WTC11 (cell line): ENCODE measurements at regions not wholly inside any gene's neighbourhood (a gene's known extent, or its start where the extent isn't known, plus 50 kb on each side); places are given as distances from the start of the nearest gene placed in this dataset.

Source experiments
- ATAC-seq: fragments of 200-7000 bp; cut with Tn5 transposase; 2 replicates; pipeline ENCODE4 v1.10.0; 2021; ENCODE audit warnings: mild to moderate bottlenecking, moderate library complexity
- CTCF ChIA-PET: fragments of 300-600 bp; sonication (Branson Sonifier 250); formaldehyde crosslinking; loops from one replicate; lab custom pipeline; 2021; ENCODE audit warnings: antibody characterized with exemption; lab: Charles Lee
- POLR2A ChIA-PET: fragments of 350-600 bp; sonication (Branson Sonifier 250); formaldehyde crosslinking; loops from one replicate; lab custom pipeline; 2021; ENCODE audit warnings: antibody characterized with exemption; lab: Charles Lee
- DNase-seq: peaks from one replicate; pipeline ENCODE4 v3.0.0; 2021; ENCODE audit warnings: low spot score
- H3K27ac Mint-ChIP-seq: 2 replicates; pipeline ENCODE4 v1.8.0; 2021; ENCODE audit warnings: mixed read lengths
- H3K27me3 Mint-ChIP-seq: 2 replicates; pipeline ENCODE4 v1.8.0; 2021; ENCODE audit warnings: low read depth, mild to moderate bottlenecking, moderate library complexity, mixed read lengths
- H3K36me3 Mint-ChIP-seq: 2 replicates; pipeline ENCODE4 v1.8.0; 2021; ENCODE audit warnings: mixed read lengths
- H3K4me1 Mint-ChIP-seq: 2 replicates; pipeline ENCODE4 v1.8.0; 2022; ENCODE audit warnings: mixed read lengths
- H3K4me3 Mint-ChIP-seq: 2 replicates; pipeline ENCODE4 v1.8.0; 2021; ENCODE audit warnings: mild to moderate bottlenecking, moderate library complexity, mixed read lengths
- H3K9me3 Mint-ChIP-seq: 2 replicates; pipeline ENCODE4 v1.8.0; 2021; ENCODE audit warnings: mixed read lengths
- ESRRA ChIP-seq: sonication (generic); formaldehyde crosslinking; IDR thresholded peaks from 2 replicates; pipeline ENCODE4 v1.8.1; 2022; ENCODE audit warnings: mild to moderate bottlenecking, missing genetic modification reagents, borderline replicate concordance
- GTF2I ChIP-seq: fragments of 250-450 bp; sonication (Bioruptor Pico); conservative IDR thresholded peaks from 2 replicates; pipeline ENCODE4 v1.4.0; 2021; ENCODE audit warnings: mild to moderate bottlenecking
- MYBL2 ChIP-seq: sonication (generic); formaldehyde crosslinking; IDR thresholded peaks from 2 replicates; pipeline ENCODE4 v1.8.1; 2023; ENCODE audit warnings: mild to moderate bottlenecking, moderate library complexity, missing genetic modification reagents
- ZNF121 ChIP-seq: sonication (generic); formaldehyde crosslinking; IDR thresholded peaks from 2 replicates; pipeline ENCODE4 v1.8.0; 2023; ENCODE audit warnings: missing genetic modification reagents
- ZNF219 ChIP-seq: sonication (generic); formaldehyde crosslinking; IDR thresholded peaks from 2 replicates; pipeline ENCODE4 v1.8.0; 2023; ENCODE audit warnings: missing genetic modification reagents, mild to moderate bottlenecking, borderline replicate concordance
- ZNF671 ChIP-seq: fragments of 250-450 bp; sonication (Bioruptor Pico); IDR thresholded peaks from 2 replicates; pipeline ENCODE4 v1.8.0; 2021; ENCODE audit warnings: mild to moderate bottlenecking
- TF ChIP-seq, protein P1 (sequence below): sonication (generic); formaldehyde crosslinking; IDR thresholded peaks from 2 replicates; pipeline ENCODE4 v1.8.1; 2022; ENCODE audit warnings: low read depth, missing genetic modification reagents, borderline replicate concordance
- TF ChIP-seq, protein P2 (sequence below): sonication (generic); formaldehyde crosslinking; IDR thresholded peaks from 2 replicates; pipeline ENCODE4 v1.8.0; 2022; ENCODE audit warnings: mild to moderate bottlenecking, missing genetic modification reagents
- TF ChIP-seq, protein P3 (sequence below): fragments of 200-600 bp; IDR thresholded peaks from 2 replicates; pipeline ENCODE4 v1.8.0; 2022; ENCODE audit warnings: antibody characterized with exemption
- TF ChIP-seq, protein P4 (sequence below): fragments of 250-450 bp; sonication (Bioruptor Pico); IDR thresholded peaks from 2 replicates; pipeline ENCODE4 v1.9.0; 2021; ENCODE audit warnings: mild to moderate bottlenecking
- TF ChIP-seq, protein P5 (sequence below): sonication (generic); formaldehyde crosslinking; IDR thresholded peaks from 2 replicates; pipeline ENCODE4 v1.8.1; 2023; ENCODE audit warnings: mild to moderate bottlenecking, missing genetic modification reagents
- TF ChIP-seq, protein P6 (sequence below): sonication (generic); formaldehyde crosslinking; conservative IDR thresholded peaks from 2 replicates; pipeline ENCODE4 v1.8.1; 2023; ENCODE audit warnings: mild to moderate bottlenecking, low read depth, missing genetic modification reagents, moderate library complexity

DNA sequence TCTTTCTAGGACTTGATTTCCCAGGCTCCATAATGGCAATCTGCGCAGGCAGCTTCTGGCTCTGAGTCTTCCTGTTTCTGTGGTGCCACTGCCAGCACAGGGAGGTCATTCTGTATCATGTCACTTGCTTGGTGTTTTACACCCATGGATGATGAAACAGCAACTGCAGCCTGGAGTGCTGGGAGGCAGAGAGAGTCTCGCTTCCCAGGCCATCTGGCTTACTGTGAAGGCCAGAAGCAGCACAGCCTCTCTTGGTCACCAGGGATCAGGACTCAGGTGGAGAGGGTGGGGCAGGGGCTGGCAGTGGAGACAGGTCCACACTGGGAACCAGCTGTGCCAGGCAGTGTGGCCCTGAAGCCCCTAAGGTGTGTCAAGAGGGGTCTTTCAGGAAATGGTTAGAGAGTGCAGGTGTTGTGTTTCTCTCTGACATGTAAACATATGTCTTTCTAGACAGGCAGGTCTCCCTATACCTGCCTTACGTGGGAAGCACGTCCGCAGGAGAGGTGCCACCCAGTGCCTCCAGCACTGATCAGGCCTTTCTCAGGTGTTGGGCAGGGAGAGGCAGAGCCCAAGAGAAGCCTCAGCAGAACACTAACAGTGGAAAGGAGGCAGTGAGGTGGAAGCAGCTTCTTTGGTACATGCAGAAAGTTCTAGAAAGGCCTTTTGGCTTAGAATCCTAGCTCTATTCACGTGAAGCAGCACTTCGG lies 71.4 kb downstream of the INSIG1 start:
- CTCF ChIA-PET = interaction anchor here (0.5 to 1.0 kb wide), 2 partner anchors 12 to 77 kb away, joined by 3 read pairs; no protein-coding TSS in a partner anchor
- H3K27ac Mint-ChIP-seq = no peak overlapping the region
- peaks cover 6% of the 10 kb centered on the region; the same call in 1 of the 2 replicates for H3K36me3 Mint-ChIP-seq
- no peak overlapping the region for H3K4me3 Mint-ChIP-seq
- peaks cover 78% of the 10 kb centered on the region for H3K27me3 Mint-ChIP-seq
- no peak for TF ChIP-seq GTF2I
- TF ChIP-seq, protein P1, sequence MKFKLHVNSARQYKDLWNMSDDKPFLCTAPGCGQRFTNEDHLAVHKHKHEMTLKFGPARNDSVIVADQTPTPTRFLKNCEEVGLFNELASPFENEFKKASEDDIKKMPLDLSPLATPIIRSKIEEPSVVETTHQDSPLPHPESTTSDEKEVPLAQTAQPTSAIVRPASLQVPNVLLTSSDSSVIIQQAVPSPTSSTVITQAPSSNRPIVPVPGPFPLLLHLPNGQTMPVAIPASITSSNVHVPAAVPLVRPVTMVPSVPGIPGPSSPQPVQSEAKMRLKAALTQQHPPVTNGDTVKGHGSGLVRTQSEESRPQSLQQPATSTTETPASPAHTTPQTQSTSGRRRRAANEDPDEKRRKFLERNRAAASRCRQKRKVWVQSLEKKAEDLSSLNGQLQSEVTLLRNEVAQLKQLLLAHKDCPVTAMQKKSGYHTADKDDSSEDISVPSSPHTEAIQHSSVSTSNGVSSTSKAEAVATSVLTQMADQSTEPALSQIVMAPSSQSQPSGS (CRISPR knock-in tag) = no peak
- TF ChIP-seq, protein P2, sequence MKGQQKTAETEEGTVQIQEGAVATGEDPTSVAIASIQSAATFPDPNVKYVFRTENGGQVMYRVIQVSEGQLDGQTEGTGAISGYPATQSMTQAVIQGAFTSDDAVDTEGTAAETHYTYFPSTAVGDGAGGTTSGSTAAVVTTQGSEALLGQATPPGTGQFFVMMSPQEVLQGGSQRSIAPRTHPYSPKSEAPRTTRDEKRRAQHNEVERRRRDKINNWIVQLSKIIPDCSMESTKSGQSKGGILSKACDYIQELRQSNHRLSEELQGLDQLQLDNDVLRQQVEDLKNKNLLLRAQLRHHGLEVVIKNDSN = no peak
- TF ChIP-seq ZNF121 (CRISPR knock-in tag) = no peak
- TF ChIP-seq, protein P3, sequence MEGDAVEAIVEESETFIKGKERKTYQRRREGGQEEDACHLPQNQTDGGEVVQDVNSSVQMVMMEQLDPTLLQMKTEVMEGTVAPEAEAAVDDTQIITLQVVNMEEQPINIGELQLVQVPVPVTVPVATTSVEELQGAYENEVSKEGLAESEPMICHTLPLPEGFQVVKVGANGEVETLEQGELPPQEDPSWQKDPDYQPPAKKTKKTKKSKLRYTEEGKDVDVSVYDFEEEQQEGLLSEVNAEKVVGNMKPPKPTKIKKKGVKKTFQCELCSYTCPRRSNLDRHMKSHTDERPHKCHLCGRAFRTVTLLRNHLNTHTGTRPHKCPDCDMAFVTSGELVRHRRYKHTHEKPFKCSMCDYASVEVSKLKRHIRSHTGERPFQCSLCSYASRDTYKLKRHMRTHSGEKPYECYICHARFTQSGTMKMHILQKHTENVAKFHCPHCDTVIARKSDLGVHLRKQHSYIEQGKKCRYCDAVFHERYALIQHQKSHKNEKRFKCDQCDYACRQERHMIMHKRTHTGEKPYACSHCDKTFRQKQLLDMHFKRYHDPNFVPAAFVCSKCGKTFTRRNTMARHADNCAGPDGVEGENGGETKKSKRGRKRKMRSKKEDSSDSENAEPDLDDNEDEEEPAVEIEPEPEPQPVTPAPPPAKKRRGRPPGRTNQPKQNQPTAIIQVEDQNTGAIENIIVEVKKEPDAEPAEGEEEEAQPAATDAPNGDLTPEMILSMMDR = no peak
- TF ChIP-seq ZNF219 (CRISPR knock-in tag) = no peak
- no peak for TF ChIP-seq ZNF671 (CRISPR knock-in tag)
- TF ChIP-seq MYBL2 (CRISPR knock-in tag) = no peak
- TF ChIP-seq, protein P4, sequence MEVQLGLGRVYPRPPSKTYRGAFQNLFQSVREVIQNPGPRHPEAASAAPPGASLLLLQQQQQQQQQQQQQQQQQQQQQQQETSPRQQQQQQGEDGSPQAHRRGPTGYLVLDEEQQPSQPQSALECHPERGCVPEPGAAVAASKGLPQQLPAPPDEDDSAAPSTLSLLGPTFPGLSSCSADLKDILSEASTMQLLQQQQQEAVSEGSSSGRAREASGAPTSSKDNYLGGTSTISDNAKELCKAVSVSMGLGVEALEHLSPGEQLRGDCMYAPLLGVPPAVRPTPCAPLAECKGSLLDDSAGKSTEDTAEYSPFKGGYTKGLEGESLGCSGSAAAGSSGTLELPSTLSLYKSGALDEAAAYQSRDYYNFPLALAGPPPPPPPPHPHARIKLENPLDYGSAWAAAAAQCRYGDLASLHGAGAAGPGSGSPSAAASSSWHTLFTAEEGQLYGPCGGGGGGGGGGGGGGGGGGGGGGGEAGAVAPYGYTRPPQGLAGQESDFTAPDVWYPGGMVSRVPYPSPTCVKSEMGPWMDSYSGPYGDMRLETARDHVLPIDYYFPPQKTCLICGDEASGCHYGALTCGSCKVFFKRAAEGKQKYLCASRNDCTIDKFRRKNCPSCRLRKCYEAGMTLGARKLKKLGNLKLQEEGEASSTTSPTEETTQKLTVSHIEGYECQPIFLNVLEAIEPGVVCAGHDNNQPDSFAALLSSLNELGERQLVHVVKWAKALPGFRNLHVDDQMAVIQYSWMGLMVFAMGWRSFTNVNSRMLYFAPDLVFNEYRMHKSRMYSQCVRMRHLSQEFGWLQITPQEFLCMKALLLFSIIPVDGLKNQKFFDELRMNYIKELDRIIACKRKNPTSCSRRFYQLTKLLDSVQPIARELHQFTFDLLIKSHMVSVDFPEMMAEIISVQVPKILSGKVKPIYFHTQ = no peak
- peaks cover 14% of the 10 kb centered on the region for H3K4me1 Mint-ChIP-seq
- H3K9me3 Mint-ChIP-seq = 0 out of 2 replicates have a peak, but pooled peaks cover 6% of the 10 kb centered on the region
- POLR2A ChIA-PET = no interaction called here
- DNase-seq (no peak), ATAC-seq (no peak)

DNA sequence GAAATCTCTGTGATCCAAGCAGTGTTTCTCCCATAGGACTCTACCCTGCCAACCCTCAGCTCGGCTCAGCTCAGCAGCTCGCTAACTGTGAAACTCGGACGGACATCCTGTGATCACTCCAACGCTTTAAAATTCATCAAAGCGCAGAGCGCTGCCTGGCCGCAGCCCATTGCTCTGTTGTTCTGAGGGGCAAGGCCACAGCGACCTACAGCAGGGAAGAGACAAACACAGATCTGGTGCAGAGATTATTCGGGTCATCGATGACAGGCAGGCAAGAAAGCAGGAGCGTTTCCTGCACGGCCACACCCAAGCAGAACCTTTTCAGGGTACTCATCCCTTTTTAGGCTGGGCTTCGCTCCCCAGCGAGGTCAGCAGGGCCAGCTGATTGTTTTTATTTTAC lies 72.1 kb downstream of the INSIG1 start:
- 0 out of 2 replicates have a peak, but pooled peaks cover 6% of the 10 kb centered on the region for H3K9me3 Mint-ChIP-seq
- no peak overlapping the region for H3K4me3 Mint-ChIP-seq
- peaks cover 79% of the 10 kb centered on the region for H3K27me3 Mint-ChIP-seq
- DNase-seq = no peak
- ChIA-PET POLR2A (no interaction called here), CTCF (interaction anchor here (1.0 kb wide), 1 partner anchor 13 kb away, joined by 3 read pairs; no protein-coding TSS in a partner anchor)
- H3K27ac Mint-ChIP-seq = no peak overlapping the region
- ATAC-seq = no peak
- H3K36me3 Mint-ChIP-seq = peaks cover 6% of the 10 kb centered on the region; the same call in 1 of the 2 replicates
- no peak for TF ChIP-seq ESRRA (CRISPR knock-in tag)
- TF ChIP-seq, protein P5, sequence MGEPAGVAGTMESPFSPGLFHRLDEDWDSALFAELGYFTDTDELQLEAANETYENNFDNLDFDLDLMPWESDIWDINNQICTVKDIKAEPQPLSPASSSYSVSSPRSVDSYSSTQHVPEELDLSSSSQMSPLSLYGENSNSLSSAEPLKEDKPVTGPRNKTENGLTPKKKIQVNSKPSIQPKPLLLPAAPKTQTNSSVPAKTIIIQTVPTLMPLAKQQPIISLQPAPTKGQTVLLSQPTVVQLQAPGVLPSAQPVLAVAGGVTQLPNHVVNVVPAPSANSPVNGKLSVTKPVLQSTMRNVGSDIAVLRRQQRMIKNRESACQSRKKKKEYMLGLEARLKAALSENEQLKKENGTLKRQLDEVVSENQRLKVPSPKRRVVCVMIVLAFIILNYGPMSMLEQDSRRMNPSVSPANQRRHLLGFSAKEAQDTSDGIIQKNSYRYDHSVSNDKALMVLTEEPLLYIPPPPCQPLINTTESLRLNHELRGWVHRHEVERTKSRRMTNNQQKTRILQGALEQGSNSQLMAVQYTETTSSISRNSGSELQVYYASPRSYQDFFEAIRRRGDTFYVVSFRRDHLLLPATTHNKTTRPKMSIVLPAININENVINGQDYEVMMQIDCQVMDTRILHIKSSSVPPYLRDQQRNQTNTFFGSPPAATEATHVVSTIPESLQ = no peak
- TF ChIP-seq, protein P6, sequence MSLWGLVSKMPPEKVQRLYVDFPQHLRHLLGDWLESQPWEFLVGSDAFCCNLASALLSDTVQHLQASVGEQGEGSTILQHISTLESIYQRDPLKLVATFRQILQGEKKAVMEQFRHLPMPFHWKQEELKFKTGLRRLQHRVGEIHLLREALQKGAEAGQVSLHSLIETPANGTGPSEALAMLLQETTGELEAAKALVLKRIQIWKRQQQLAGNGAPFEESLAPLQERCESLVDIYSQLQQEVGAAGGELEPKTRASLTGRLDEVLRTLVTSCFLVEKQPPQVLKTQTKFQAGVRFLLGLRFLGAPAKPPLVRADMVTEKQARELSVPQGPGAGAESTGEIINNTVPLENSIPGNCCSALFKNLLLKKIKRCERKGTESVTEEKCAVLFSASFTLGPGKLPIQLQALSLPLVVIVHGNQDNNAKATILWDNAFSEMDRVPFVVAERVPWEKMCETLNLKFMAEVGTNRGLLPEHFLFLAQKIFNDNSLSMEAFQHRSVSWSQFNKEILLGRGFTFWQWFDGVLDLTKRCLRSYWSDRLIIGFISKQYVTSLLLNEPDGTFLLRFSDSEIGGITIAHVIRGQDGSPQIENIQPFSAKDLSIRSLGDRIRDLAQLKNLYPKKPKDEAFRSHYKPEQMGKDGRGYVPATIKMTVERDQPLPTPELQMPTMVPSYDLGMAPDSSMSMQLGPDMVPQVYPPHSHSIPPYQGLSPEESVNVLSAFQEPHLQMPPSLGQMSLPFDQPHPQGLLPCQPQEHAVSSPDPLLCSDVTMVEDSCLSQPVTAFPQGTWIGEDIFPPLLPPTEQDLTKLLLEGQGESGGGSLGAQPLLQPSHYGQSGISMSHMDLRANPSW (CRISPR knock-in tag) = no peak
- peaks cover 16% of the 10 kb centered on the region for H3K4me1 Mint-ChIP-seq
